Activated naive CD4-positive, alpha-beta T cell treated with anti-CD3 and anti-CD28 coated beads, Interleukin-2, amount 50 U/mL, for 72 hours (primary cell): ENCODE measurements at regions not wholly inside any gene's neighbourhood (a gene's known extent, or its start where the extent isn't known, plus 50 kb on each side); places are given as distances from the start of the nearest gene placed in this dataset.

ENCODE experiments used
- ATAC-seq, 2 donors: fragments of 150-1000 bp; cut with Tn5 transposase; 2 replicates each; pipeline ENCODE4 v1.10.0; 2021; ENCODE audit warnings: mild to moderate bottlenecking in 2 of 2, moderate library complexity in 2 of 2
- DNase-seq, 2 donors: peaks; one replicate each; pipeline ENCODE4 v3.0.0; 2021 to 2022; ENCODE audit warnings: low spot score in 2 of 2
- H3K27ac Mint-ChIP-seq, 2 donors: one replicate each; pipeline ENCODE4 v1.8.0; 2022; ENCODE audit warnings: mild to moderate bottlenecking in 2 of 2, mixed read lengths in 2 of 2
- H3K36me3 Mint-ChIP-seq, 2 donors: one replicate each; pipeline ENCODE4 v1.8.0; 2022; ENCODE audit warnings: mixed read lengths in 2 of 2
- H3K9me3 Mint-ChIP-seq, 2 donors: one replicate each; pipeline ENCODE4 v1.8.0; 2022; ENCODE audit warnings: mixed read lengths in 2 of 2

DNA sequence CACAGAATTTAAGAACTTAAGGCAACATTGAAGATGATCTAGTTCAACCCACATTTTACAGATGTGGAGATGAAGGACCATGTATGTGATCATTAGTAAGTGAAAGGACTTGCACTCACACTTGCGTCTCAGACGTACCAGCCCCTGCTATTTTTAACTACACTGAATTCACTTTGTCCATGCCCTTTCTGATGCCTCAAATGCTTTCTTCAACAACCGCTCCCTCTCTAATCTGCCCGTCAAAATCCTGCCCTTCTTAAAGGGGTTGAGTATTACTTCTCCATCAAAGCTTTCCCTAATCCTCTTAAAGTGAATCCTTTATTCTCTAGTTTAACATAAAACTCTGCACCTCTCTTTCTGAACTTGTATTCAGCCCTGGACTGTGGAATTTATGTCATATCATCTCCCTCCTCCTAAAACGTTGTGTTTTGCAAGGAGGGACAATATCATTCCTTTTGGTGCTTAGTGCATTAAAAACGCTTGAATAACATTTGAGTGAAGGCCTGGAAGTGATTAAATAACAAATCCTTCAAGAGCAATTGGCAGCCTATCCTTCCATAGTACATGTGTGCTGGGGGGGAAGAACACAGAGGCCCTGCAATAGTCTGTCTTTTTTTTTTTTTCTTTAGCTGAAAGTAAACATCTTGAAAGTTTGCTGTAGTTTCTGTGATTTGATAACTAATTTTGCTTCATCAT lies 493.3 kb downstream of the LMO7 start:
- no peak for ATAC-seq
- DNase-seq = no peak

DNA sequence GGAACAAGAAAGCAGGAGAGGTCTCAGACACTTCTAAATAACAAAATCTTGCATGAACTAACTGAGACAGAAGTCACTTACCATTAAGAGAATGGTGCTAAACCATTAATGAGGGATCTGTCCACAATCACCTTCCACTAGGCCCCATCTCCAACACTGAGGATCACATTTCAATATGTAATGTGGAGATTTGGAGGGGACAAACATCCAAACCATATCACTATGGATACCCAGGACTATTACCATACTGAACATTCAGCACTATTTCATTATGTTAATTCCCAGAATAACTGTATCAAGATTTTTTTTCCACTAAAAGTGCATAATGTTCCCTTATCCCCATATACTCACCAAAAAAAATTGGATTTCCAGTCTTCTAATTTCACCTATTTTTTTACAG lies 491.8 kb downstream of the LMO7 start:
- Mint-ChIP-seq H3K27ac (no peak overlapping the region), H3K36me3 (peaks cover 7 to 8% of the 10 kb centered on the region in 2 donors), H3K9me3 (peaks cover 8 to 13% of the 10 kb centered on the region in 2 donors)
- DNase-seq = no peak
- no peak for ATAC-seq

More for the DNA sequence above, 493.3 kb downstream of the LMO7 start:
- H3K36me3 Mint-ChIP-seq = no peaks in the 10 kb centered on the region
- no peak overlapping the region for H3K27ac Mint-ChIP-seq
- H3K9me3 Mint-ChIP-seq = peaks cover 0 to 5% of the 10 kb centered on the region in 2 donors

DNA sequence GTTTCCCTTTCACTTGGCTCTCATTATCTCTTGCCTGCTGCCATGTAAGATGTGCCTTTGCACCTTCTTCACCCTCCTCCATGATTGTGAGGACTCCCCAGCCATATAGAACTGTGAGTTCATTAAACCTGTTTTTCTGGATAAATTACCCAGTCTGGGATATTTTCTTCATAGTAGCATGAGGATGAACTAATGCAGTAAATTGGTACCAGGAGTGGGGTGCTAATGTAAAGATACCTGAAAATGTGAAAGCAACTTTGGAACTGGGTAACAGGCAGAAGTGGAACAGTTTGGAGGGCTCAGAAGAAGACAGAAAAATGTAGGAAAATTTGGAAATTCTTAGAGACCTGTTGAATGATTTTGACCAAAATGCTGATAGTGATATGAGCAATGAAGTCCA lies 487.4 kb downstream of the LMO7 start:
- H3K36me3 Mint-ChIP-seq = peaks cover 7 to 12% of the 10 kb centered on the region in 2 donors
- no peak for DNase-seq

GRCh38 chr13:76116751-76117360 lies 480.7 kb downstream of the LMO7 start:
- DNase-seq = no peak
- Mint-ChIP-seq H3K9me3 (peaks cover 4 to 14% of the 10 kb centered on the region in 2 donors), H3K36me3 (peaks cover 0 to 4% of the 10 kb centered on the region in 2 donors), H3K27ac (no peak overlapping the region)
- ATAC-seq = no peak

More for the DNA sequence above, 487.4 kb downstream of the LMO7 start:
- Mint-ChIP-seq H3K9me3 (peaks cover 19 to 29% of the 10 kb centered on the region in 2 donors), H3K27ac (no peak overlapping the region)
- ATAC-seq = no peak

- H3K36me3 Mint-ChIP-seq = no peaks in the 10 kb centered on the region
- ATAC-seq (no peak), DNase-seq (no peak)
- H3K27ac Mint-ChIP-seq = no peak overlapping the region
- peaks cover 0 to 6% of the 10 kb centered on the region in 2 donors for H3K9me3 Mint-ChIP-seq
These were observed 470.6 kb downstream of the LMO7 start for GRCh38 chr13:76106763-76107162.

DNA sequence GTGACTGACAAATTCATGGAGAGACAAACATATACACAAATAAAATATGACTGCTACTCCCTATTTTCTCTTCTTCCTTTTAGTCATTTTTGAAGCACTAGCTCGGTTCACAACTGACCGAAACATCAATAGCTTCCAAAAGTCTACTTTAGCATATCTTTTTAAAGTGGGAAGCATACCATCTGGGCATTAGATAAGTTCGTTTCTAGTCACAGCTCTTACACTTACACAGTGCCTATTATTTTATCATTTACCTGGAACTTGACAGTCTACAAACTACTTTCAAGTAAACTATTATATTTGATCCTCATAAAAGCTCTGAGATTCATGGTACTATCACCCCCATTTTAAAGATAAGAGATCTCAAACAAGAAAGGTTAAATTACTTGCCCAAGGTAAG lies 458.5 kb downstream of the LMO7 start:
- Mint-ChIP-seq H3K36me3 (no peaks in the 10 kb centered on the region), H3K9me3 (no peaks in the 10 kb centered on the region), H3K27ac (no peak overlapping the region)
- no peak for ATAC-seq
- DNase-seq = no peak

DNA sequence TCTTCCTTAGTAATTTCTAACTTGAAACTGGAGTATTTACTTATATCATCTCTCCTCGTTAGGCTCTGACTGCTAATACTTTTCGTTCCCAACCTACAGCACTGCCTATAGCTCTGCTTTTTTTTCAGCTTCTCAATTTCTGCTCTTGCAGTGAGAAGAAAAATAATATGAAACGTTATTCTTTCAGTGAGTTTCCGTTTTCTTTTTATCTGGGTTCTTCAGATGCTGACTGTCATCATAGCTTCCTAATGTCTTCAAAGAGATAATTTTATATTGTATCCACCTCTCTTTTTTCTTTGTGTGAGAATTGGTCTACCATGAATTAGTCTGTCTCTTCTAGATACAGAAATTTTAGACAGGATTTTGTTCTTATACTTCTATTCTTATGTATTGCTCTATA lies 454.9 kb downstream of the LMO7 start:
- ATAC-seq (no peak), DNase-seq (no peak)
- H3K9me3 Mint-ChIP-seq = peaks cover 8 to 9% of the 10 kb centered on the region in 2 donors
- H3K36me3 Mint-ChIP-seq = peaks cover 0 to 9% of the 10 kb centered on the region in 2 donors
- no peak overlapping the region for H3K27ac Mint-ChIP-seq

DNA sequence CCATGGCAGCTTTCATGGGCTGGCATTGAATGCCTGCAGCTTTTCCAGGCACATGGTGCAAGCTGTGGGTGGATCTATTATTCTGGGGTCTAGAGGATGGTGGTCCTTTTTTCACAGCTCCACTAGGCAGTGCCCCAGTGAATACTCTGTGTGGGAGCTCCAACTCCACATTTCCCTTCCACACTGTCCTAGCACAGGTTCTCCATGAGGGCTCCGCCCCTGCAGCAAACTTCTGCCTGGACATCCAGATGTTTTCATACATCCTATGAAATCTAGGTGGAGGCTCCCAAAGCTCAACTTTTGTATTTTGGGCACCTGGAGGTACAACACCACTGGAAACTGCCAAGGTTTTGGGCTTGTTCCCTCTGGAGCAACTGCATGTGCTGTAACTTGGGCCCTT lies 450.6 kb downstream of the LMO7 start:
- ATAC-seq (no peak), DNase-seq (no peak)
- Mint-ChIP-seq H3K27ac (no peak overlapping the region), H3K9me3 (peaks cover 8 to 9% of the 10 kb centered on the region in 2 donors), H3K36me3 (peaks cover 0 to 9% of the 10 kb centered on the region in 2 donors)

DNA sequence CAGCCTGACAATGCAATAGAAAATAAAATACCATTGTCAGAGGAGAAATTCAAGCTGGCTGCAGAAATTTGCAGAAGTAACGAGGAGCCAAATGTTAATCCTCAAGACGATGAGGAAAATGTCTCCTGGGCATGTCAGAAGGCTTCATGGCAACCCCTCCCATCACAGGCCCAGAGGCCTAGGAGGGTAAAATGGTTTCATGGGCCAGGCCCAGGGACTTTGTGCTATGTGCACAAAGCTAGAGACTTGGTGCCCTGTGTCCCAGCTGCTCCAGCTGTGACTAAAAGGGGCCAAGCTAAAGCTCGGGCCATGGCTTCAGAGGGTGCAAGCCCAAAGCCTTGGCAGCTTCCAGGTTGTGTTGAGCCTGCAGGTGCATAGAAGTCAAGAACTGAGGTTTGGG lies 431.7 kb downstream of the LMO7 start:
- Mint-ChIP-seq H3K9me3 (peaks cover 19 to 23% of the 10 kb centered on the region in 2 donors), H3K27ac (no peak overlapping the region), H3K36me3 (peaks cover 7 to 8% of the 10 kb centered on the region in 2 donors)
- ATAC-seq (no peak), DNase-seq (no peak)

DNA sequence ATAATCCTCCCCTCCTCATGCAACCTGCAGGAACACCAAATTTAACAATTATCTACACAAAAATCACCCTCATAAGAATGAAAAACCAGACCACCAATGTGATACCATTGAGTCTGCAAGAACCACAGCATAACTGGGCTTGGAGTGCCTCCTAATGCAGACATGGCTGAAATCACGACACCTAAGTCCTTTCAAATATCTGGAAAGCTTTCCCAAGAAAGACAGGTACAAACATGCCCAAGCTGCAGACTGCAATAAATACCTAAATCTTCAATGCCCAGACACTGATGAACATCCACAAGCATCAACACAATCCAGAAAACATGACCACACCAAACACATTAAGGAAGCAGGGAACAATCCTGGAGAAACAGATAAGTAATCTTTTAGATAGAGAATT lies 417.1 kb downstream of the LMO7 start:
- Mint-ChIP-seq H3K9me3 (peaks cover 0 to 3% of the 10 kb centered on the region in 2 donors), H3K36me3 (no peaks in the 10 kb centered on the region), H3K27ac (no peak overlapping the region)
- ATAC-seq (no peak), DNase-seq (no peak)

GRCh38 chr13:76049376-76049746 lies 413.2 kb downstream of the LMO7 start:
- Mint-ChIP-seq H3K27ac (no peak overlapping the region), H3K9me3 (no peaks in the 10 kb centered on the region), H3K36me3 (no peaks in the 10 kb centered on the region)
- ATAC-seq (no peak), DNase-seq (no peak)

DNA sequence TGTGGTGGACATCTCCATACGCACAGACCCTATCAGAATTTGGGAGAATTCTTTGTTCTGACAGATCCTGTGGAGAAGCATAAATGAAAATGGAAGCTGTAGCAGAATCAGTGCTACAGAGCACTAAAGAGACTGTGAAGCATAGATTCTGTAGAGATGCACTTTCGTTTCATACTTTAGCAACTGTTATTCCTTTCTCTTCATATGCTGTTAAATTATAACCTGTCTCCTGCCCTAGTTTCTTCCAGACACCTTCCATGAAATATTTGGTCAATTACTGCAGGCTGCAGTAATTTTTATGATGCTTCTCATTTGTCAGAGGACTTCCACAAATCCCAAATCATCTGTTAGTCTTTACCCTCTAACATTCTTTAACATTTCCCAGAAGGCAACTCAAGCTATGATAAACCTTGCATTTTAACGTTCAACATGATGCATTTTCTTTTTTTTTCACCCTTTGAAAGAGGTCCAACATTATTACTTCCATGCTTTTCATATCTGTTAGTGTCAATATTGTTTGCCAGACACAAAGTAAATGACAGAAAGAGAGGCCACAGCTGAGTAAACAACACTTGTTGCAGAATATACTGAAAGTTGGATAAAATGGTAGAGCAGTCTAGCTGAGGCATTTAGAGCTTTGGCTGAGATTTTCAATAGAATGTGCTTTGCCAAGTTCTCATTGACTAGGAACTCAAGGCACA lies 412.7 kb downstream of the LMO7 start:
- Mint-ChIP-seq H3K27ac (no peak overlapping the region), H3K9me3 (no peaks in the 10 kb centered on the region), H3K36me3 (no peaks in the 10 kb centered on the region)
- ATAC-seq = no peak
- no peak for DNase-seq

GRCh38 chr13:76048131-76048530 lies 412.0 kb downstream of the LMO7 start:
- ATAC-seq = no peak
- DNase-seq = no peak
- H3K9me3 Mint-ChIP-seq = no peaks in the 10 kb centered on the region
- H3K36me3 Mint-ChIP-seq = no peaks in the 10 kb centered on the region
- H3K27ac Mint-ChIP-seq = no peak overlapping the region

- H3K27ac Mint-ChIP-seq = no peak overlapping the region
- ATAC-seq (no peak), DNase-seq (no peak)
- H3K36me3 Mint-ChIP-seq = no peaks in the 10 kb centered on the region
- no peaks in the 10 kb centered on the region for H3K9me3 Mint-ChIP-seq
These were observed 407.7 kb downstream of the LMO7 start for GRCh38 chr13:76043874-76044273.

GRCh38 chr13:76038920-76039716 lies 403.0 kb downstream of the LMO7 start:
- DNase-seq (no peak), ATAC-seq (no peak)
- no peaks in the 10 kb centered on the region for H3K9me3 Mint-ChIP-seq
- H3K27ac Mint-ChIP-seq = no peak overlapping the region
- H3K36me3 Mint-ChIP-seq = no peaks in the 10 kb centered on the region

GRCh38 chr13:76036176-76036575 lies 400.0 kb downstream of the LMO7 start:
- ATAC-seq (no peak), DNase-seq (no peak)
- Mint-ChIP-seq H3K9me3 (no peaks in the 10 kb centered on the region), H3K36me3 (no peaks in the 10 kb centered on the region), H3K27ac (no peak overlapping the region)

GRCh38 chr13:76035711-76036110 lies 399.6 kb downstream of the LMO7 start:
- no peaks in the 10 kb centered on the region for H3K36me3 Mint-ChIP-seq
- no peak overlapping the region for H3K27ac Mint-ChIP-seq
- ATAC-seq = no peak
- no peak for DNase-seq
- H3K9me3 Mint-ChIP-seq = no peaks in the 10 kb centered on the region
